GM19043 (cell line): ENCODE measurements at regions not wholly inside any gene's neighbourhood (a gene's known extent, or its start where the extent isn't known, plus 50 kb on each side); places are given as distances from the start of the nearest gene placed in this dataset.

ENCODE experiments used
- ATAC-seq: cut with Tn5 transposase; IDR thresholded peaks from one replicate; pipeline ENCODE4 v1.9.1; 2021; ENCODE audit warnings: low read depth; ENCODE audit not compliant: unreplicated experiment

GRCh38 chr9:19732441-19732951, 56.3 kb downstream of the SLC24A2 start:
- ATAC-seq, result no peak

GRCh38 chr9:19728101-19728500, 60.7 kb downstream of the SLC24A2 start:
- no peak for ATAC-seq

- ATAC-seq, result no peak
Measured at GRCh38 chr9:19725970-19726369, 62.9 kb downstream of the SLC24A2 start.

GRCh38 chr9:19720377-19720776, 68.5 kb downstream of the SLC24A2 start:
- ATAC-seq, result no peak

GRCh38 chr9:19703702-19704101, 85.1 kb downstream of the SLC24A2 start:
- ATAC-seq, result no peak

- no peak for ATAC-seq
Measured at GRCh38 chr9:19701991-19702390, 86.8 kb downstream of the SLC24A2 start.

GRCh38 chr9:19701274-19701673, 87.6 kb downstream of the SLC24A2 start:
- no peak for ATAC-seq

- ATAC-seq, result no peak
Measured at GRCh38 chr9:19700699-19701098, 88.1 kb downstream of the SLC24A2 start.

GRCh38 chr9:19699756-19700155, 89.1 kb downstream of the SLC24A2 start:
- no peak for ATAC-seq

GRCh38 chr9:19698960-19699359, 89.9 kb downstream of the SLC24A2 start:
- no peak for ATAC-seq

- no peak for ATAC-seq
Measured at GRCh38 chr9:19694601-19695000, 94.2 kb downstream of the SLC24A2 start.

GRCh38 chr9:19690128-19690527, 98.7 kb downstream of the SLC24A2 start:
- ATAC-seq, result no peak

GRCh38 chr9:19689328-19690101, 99.3 kb downstream of the SLC24A2 start:
- no peak for ATAC-seq

GRCh38 chr9:19683715-19684114, 105.1 kb downstream of the SLC24A2 start:
- ATAC-seq, result no peak

GRCh38 chr9:19682397-19682796, 106.4 kb downstream of the SLC24A2 start:
- no peak for ATAC-seq

- no peak for ATAC-seq
Measured at GRCh38 chr9:19681846-19682245, 107.0 kb downstream of the SLC24A2 start.

- no peak for ATAC-seq
Measured at GRCh38 chr9:19677924-19678323, 110.9 kb downstream of the SLC24A2 start.

GRCh38 chr9:19675492-19675891, 113.3 kb downstream of the SLC24A2 start:
- ATAC-seq, result no peak

- ATAC-seq, result no peak
Measured at GRCh38 chr9:19666575-19666974, 122.3 kb downstream of the SLC24A2 start.

- ATAC-seq, result peak; percentile 100
Measured at GRCh38 chr9:19665146-19665863, 123.5 kb downstream of the SLC24A2 start.

- ATAC-seq, result no peak
Measured at GRCh38 chr9:19663570-19663969, 125.3 kb downstream of the SLC24A2 start.

- no peak for ATAC-seq
Measured at GRCh38 chr9:19662213-19662612, 126.6 kb downstream of the SLC24A2 start.
